Activated naive CD4-positive, alpha-beta T cell treated with anti-CD3 and anti-CD28 coated beads, Interleukin-2, amount 50 U/mL, for 72 hours (primary cell): ENCODE measurements at regions not wholly inside any gene's neighbourhood (a gene's known extent, or its start where the extent isn't known, plus 50 kb on each side); places are given as distances from the start of the nearest gene placed in this dataset.
A peak's percentile ranks its signal among the peaks of the same experiment; 100 is the strongest.
"Not testable (repeated sequence)": the region's sequence is repeated elsewhere in the genome, so short reads cannot be mapped to it uniquely, and the experiment has no call there.

Experiments
- ATAC-seq, 2 donors: fragments of 150-1000 bp; cut with Tn5 transposase; 2 replicates each; pipeline ENCODE4 v1.10.0; 2021; ENCODE audit warnings: mild to moderate bottlenecking in 2 of 2, moderate library complexity in 2 of 2
- DNase-seq, 2 donors: peaks; one replicate each; pipeline ENCODE4 v3.0.0; 2021 to 2022; ENCODE audit warnings: low spot score in 2 of 2
- H3K27ac Mint-ChIP-seq, 2 donors: one replicate each; pipeline ENCODE4 v1.8.0; 2022; ENCODE audit warnings: mild to moderate bottlenecking in 2 of 2, mixed read lengths in 2 of 2
- H3K36me3 Mint-ChIP-seq, 2 donors: one replicate each; pipeline ENCODE4 v1.8.0; 2022; ENCODE audit warnings: mixed read lengths in 2 of 2
- H3K9me3 Mint-ChIP-seq, 2 donors: one replicate each; pipeline ENCODE4 v1.8.0; 2022; ENCODE audit warnings: mixed read lengths in 2 of 2

DNA sequence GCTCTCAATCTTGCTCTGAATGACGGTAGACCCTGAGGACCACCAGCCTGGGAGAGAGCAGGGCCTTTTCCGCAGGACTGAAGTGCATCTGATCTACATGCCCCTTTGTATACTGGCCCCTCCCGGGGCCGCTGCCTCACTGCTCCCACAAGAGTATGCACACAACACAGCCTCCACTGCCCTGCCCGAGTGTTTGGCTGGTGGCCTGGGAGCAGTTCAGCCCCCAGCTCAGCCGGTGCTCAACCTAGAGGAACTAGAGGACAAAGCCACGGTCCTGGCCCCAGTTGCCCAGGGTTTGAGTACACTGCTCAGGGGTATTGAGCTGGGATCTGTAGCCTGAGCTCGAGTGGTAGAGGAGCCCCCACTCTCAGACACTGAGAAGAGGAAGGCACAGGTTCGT is 118.9 kb upstream of the CAB39 start:
- DNase-seq (no peak), ATAC-seq (no peak)
- H3K27ac Mint-ChIP-seq = peak overlapping the region in 1 of 2 donors; percentile 38
- peaks cover 12 to 19% of the 10 kb centered on the region in 2 donors for H3K9me3 Mint-ChIP-seq
- H3K36me3 Mint-ChIP-seq = peaks cover 18 to 31% of the 10 kb centered on the region in 2 donors

- peaks cover 16 to 25% of the 10 kb centered on the region in 2 donors for H3K36me3 Mint-ChIP-seq
- H3K27ac Mint-ChIP-seq = no peak overlapping the region
- ATAC-seq (no peak), DNase-seq (no peak)
- H3K9me3 Mint-ChIP-seq = peaks cover 11 to 17% of the 10 kb centered on the region in 2 donors
These were observed 118.3 kb upstream of the CAB39 start for GRCh38 chr2:230594286-230594840.

DNA sequence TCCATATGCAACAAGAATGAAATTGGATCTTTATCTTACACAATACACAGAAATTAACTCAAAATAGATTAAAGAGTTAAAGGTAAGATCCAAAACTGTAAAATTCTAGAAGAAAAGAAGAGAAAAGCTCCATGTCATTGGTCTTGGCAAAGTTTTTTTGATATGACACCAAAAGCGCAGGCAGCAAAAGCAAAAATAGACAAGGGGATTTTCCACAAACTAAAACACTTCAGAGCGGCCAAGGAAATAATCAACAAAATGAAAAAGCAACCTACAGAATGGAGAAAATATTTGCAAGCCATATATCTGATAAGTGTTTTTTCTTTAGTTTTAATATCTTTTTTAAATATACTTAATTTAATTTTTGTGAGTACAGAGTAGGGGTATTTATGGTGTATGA is 112.8 kb upstream of the CAB39 start:
- DNase-seq (no peak), ATAC-seq (no peak)
- peaks cover 11 to 26% of the 10 kb centered on the region in 2 donors for H3K9me3 Mint-ChIP-seq
- H3K36me3 Mint-ChIP-seq = peaks cover 21 to 38% of the 10 kb centered on the region in 2 donors
- peak overlapping the region in 1 of 2 donors; percentile 65 for H3K27ac Mint-ChIP-seq

DNA sequence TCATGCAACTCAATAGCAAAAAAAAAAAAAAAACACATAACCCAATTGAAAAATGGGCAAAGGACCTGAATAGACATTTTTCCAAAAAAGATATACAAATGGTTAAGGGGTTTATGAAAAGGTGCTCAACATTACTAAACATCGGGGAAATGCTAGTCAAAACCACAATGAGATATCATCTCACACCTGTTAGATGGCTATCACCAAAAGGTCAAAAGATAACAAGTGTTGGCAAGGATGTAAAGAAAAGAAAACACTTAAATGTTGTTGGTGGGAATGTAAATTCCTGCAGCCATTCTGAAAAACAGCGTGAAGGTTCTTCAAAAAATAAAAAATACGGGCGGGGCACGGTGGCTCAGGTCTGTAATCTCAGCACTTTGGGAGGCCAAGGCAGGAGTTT is 112.4 kb upstream of the CAB39 start:
- peak overlapping the region; percentile 17 to 65 for H3K27ac Mint-ChIP-seq
- ATAC-seq (no peak), DNase-seq (no peak)
- H3K9me3 Mint-ChIP-seq = peaks cover 14 to 29% of the 10 kb centered on the region in 2 donors
- peaks cover 24 to 41% of the 10 kb centered on the region in 2 donors for H3K36me3 Mint-ChIP-seq

DNA sequence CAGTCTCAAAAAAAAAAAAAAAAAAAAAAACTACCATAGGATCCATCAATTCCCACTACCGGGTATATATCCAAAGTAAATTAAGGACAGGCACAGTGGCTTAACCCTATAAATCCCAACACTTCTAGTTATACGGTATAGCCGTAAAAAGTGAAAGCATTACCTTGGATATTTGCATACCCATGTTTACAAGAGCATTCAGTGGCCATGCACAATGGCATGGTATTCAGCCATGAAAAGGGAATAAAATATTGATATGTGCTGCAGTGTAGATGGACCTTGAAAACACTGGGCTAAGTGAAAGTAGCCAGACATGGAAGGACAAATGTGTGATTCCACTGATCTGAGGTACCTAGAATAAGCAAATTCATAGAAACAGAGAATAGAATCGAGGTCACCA is 111.8 kb upstream of the CAB39 start:
- peak overlapping the region in 1 of 2 donors; percentile 65 for H3K27ac Mint-ChIP-seq
- H3K36me3 Mint-ChIP-seq = peaks cover 24 to 46% of the 10 kb centered on the region in 2 donors
- DNase-seq = no peak
- no peak for ATAC-seq
- H3K9me3 Mint-ChIP-seq = peaks cover 14 to 29% of the 10 kb centered on the region in 2 donors

DNA sequence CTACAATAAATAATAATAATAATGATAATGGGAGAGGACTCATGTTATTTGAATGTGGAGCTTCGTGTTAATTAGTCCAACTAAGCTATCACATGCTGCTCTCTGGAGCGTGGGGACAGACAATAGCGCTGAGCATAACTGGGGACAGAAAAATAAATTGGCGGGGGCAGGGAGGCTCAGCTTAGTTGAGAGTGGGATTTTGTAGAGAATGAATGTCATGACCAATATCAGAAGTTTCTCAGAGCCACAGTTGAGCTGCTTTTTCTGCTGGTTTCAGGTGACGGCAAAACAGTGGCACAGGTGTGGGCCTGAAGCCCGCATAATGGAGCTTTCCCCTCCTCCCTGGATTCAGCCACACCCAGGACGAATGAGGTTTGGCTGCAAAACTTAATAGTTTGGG is 111.1 kb upstream of the CAB39 start:
- peak overlapping the region; percentile 65 to 90 for H3K27ac Mint-ChIP-seq
- no peak for DNase-seq
- H3K36me3 Mint-ChIP-seq = peaks cover 19 to 52% of the 10 kb centered on the region in 2 donors
- peaks cover 15 to 34% of the 10 kb centered on the region in 2 donors for H3K9me3 Mint-ChIP-seq
- ATAC-seq = peak in 1 of 2 donors; percentile 54

- Mint-ChIP-seq H3K27ac (peak overlapping the region; percentile 87 to 96), H3K9me3 (peaks cover 19 to 43% of the 10 kb centered on the region in 2 donors), H3K36me3 (peaks cover 22 to 50% of the 10 kb centered on the region in 2 donors)
- ATAC-seq (peak; percentile 58 to 82), DNase-seq (peak in 1 of 2 donors; percentile 62)
These were observed 109.9 kb upstream of the CAB39 start for GRCh38 chr2:230602562-230603230.

- peak in 1 of 2 donors; percentile 21 for ATAC-seq
- H3K27ac Mint-ChIP-seq = peak overlapping the region; percentile 86 to 96
- peaks cover 22 to 50% of the 10 kb centered on the region in 2 donors for H3K36me3 Mint-ChIP-seq
- not testable (repeated sequence) for DNase-seq
- peaks cover 19 to 39% of the 10 kb centered on the region in 2 donors for H3K9me3 Mint-ChIP-seq
These were observed 109.3 kb upstream of the CAB39 start for GRCh38 chr2:230603317-230603716.

DNA sequence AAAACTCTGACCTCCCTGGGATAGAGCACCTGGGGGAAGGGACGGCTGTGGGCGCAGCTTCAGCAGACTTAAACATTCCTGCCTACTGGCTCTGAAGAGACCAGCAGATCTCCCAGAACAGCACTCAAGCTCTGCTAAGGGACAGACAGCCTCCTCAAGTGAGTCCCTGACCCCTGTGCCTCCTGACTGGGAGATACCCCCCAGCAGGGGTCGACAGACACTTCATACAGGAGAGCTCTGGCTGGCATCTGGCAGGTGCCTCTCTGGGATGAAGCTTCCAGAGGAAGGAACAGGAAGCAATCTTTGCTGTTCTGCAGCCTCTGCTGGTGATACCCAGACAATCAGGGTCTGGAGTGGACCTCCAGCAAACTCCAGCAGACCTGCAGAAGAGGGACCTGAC is 108.5 kb upstream of the CAB39 start:
- Mint-ChIP-seq H3K27ac (peak overlapping the region in 1 of 2 donors; percentile 96), H3K36me3 (peaks cover 22 to 57% of the 10 kb centered on the region in 2 donors), H3K9me3 (peaks cover 23 to 42% of the 10 kb centered on the region in 2 donors)
- not testable (repeated sequence) for ATAC-seq, DNase-seq

DNA sequence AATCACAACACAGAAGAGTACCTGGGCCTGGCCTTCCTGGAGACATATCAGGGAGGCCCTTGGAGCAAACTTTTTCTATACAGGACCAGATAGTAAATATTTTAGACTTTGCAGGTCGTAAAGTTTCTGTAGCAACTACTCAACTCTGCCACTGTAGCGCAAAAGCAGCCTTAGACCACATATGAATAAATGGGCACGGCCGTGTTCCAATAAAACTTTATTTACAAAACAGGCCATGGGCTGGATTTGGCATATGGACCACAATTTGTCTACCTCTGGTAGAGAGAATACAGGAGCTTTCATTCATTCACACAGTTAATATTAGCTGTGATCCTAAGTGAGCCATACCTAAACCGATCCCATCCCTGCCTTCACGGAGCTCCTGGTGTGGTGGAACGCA is 98.6 kb upstream of the CAB39 start:
- DNase-seq = no peak
- peaks cover 0 to 13% of the 10 kb centered on the region in 2 donors for H3K36me3 Mint-ChIP-seq
- peaks cover 3 to 6% of the 10 kb centered on the region in 2 donors for H3K9me3 Mint-ChIP-seq
- H3K27ac Mint-ChIP-seq = no peak overlapping the region
- ATAC-seq = no peak

DNA sequence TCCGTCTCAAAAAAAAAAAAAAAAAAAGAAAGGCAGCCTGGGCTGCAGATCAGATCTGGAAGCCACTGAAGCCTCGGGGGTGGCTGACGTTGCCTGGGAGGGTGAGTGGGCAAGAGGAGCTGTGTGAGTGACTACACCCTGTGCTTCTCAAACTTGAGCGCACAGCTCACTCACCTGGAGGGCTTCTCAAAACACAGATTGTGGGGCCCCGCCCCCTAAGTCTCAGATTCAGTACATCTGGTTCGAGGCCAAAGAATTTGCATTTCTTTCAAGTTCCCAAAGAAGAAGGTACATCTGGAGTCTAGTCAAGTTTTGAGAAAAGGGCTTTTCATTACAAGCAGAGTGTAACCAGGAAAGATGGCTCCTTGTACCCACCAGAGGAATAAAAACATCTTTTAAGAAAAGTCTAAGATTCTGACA is 97.7 kb upstream of the CAB39 start:
- Mint-ChIP-seq H3K9me3 (peaks cover 0 to 5% of the 10 kb centered on the region in 2 donors), H3K27ac (peak overlapping the region in 1 of 2 donors; percentile 14), H3K36me3 (peaks cover 0 to 5% of the 10 kb centered on the region in 2 donors)
- DNase-seq (peak in 1 of 2 donors; percentile 57), ATAC-seq (peak; percentile 79 to 89)

- DNase-seq, ATAC-seq: not testable (repeated sequence)
- H3K27ac Mint-ChIP-seq = peak overlapping the region in 1 of 2 donors; percentile 62
- H3K9me3 Mint-ChIP-seq = peaks cover 0 to 20% of the 10 kb centered on the region in 2 donors
- H3K36me3 Mint-ChIP-seq = peaks cover 0 to 11% of the 10 kb centered on the region in 2 donors
These were observed 95.4 kb upstream of the CAB39 start for GRCh38 chr2:230617256-230617706.

DNA sequence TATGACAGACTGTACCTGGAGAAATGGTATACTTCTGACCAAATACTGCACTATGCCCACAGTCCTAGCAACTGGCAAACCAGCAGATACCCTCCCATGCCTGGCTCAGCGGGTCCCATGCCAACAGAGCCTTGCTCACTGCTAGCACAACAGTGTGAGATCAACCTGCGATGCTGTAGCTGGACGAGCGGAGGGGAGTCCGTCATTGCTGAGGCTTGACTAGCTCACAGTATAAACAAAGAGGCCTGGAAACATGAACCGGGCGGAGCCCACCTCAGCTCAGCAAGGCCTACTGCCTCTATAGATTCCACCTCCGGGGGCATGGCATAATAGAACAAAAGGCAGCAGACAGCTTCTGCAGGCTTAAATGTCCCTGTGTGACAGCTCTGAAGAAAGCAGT is 93.2 kb upstream of the CAB39 start:
- peaks cover 0 to 33% of the 10 kb centered on the region in 2 donors for H3K36me3 Mint-ChIP-seq
- no peak overlapping the region for H3K27ac Mint-ChIP-seq

DNA sequence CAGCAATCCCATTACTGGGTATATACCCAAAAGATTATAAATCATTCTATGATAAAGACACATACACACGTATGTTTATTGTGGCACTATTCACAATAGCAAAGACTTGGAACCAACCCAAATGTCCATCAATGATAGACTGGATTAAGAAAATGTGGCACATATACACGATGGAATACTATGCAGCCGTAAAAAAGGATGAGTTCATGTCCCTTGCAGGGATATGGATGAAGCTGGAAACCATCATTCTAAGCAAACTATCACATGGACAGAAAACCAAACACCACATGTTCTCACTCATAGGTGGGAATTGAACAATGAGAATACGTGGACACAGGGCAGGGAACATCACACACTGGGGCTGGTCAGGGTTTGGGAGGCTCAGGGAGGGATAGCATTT is 87.4 kb upstream of the CAB39 start:
- not testable (repeated sequence) for H3K27ac Mint-ChIP-seq, ATAC-seq, DNase-seq
- peaks cover 0 to 31% of the 10 kb centered on the region in 2 donors for H3K36me3 Mint-ChIP-seq
- peaks cover 8 to 20% of the 10 kb centered on the region in 2 donors for H3K9me3 Mint-ChIP-seq

More for the DNA sequence above, 93.2 kb upstream of the CAB39 start:
- ATAC-seq (no peak), DNase-seq (no peak)
- peaks cover 4 to 25% of the 10 kb centered on the region in 2 donors for H3K9me3 Mint-ChIP-seq

DNA sequence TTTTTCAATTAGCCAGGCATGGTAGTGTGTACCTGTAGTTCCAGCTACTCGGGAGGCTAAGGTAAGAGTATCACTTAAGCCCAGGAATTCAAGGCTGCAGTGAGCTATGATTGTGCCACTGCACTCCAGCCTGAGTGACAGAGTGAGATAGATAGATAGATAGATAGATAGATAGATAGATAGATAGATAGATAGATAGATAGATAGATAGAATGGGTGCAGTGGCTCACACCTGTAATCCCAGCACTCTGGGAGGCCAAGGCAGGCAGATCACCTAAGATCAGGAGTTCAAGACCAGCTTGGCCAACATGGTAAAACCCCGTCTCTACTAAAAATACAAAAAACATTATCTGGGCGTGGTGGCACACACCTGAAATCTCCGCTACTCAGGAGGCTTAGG is 85.6 kb upstream of the CAB39 start:
- H3K9me3 Mint-ChIP-seq, ATAC-seq, H3K27ac Mint-ChIP-seq: not testable (repeated sequence)
- H3K36me3 Mint-ChIP-seq = peaks cover 0 to 25% of the 10 kb centered on the region in 2 donors
- DNase-seq = peak in 1 of 2 donors; percentile 14

DNA sequence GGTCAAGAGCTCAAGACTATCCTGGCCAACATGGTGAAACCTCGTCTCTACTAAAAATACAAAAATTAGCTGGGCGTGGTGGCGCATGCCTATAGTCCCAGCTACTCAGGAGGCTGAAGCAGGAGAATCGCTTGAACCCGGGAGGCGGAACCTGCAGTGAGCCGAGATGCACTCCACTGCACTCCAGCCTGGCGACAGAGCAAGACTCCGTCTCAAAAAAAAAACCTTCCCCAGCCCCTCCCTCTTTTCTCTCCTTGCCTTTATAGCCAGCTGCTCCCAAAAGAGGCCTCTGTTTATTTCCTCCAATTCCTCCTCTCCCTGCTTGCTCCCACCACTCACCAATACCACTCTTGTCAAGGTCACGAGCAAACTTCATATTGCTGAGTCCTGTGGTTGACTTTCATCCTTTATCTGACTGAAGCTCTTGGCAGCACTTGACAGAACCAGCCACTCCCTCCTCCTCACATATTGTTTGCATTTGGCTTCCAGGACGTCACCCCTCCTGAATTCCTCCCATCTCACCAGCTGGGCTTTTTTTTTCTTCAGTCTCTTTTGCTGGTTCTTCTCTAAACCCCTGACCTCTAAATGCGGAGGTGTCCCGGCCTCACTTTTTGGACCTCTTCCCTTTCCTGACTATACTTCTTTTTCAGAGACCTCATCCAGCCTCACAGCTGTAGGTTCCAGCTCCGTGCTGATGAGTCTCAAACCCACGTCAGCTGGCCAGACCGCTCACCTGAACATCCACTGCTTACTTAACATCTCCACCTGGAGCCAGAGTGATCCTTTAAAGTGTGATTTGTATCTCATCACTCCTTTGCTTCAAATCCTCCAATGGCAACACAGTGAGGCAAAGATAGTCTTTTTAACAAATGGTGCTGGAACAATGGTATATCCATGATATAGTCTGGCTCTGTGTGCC is 84.6 kb upstream of the CAB39 start:
- ATAC-seq (no peak), DNase-seq (peak in 1 of 2 donors; percentile 38)
- Mint-ChIP-seq H3K9me3 (peaks cover 0 to 4% of the 10 kb centered on the region in 2 donors), H3K27ac (peak overlapping the region in 1 of 2 donors; percentile 32), H3K36me3 (peaks cover 0 to 18% of the 10 kb centered on the region in 2 donors)
